Tongue (tissue), 1 donor: ENCODE measurements at regions not wholly inside any gene's neighbourhood (a gene's known extent, or its start where the extent isn't known, plus 50 kb on each side); places are given as distances from the start of the nearest gene placed in this dataset.
"Not testable (repeated sequence)": the region's sequence is repeated elsewhere in the genome, so short reads cannot be mapped to it uniquely, and the experiment has no call there.

Experiments used
- DNase-seq: peaks from one replicate; pipeline ENCODE4 v3.0.0-alpha.2; 2015

DNA sequence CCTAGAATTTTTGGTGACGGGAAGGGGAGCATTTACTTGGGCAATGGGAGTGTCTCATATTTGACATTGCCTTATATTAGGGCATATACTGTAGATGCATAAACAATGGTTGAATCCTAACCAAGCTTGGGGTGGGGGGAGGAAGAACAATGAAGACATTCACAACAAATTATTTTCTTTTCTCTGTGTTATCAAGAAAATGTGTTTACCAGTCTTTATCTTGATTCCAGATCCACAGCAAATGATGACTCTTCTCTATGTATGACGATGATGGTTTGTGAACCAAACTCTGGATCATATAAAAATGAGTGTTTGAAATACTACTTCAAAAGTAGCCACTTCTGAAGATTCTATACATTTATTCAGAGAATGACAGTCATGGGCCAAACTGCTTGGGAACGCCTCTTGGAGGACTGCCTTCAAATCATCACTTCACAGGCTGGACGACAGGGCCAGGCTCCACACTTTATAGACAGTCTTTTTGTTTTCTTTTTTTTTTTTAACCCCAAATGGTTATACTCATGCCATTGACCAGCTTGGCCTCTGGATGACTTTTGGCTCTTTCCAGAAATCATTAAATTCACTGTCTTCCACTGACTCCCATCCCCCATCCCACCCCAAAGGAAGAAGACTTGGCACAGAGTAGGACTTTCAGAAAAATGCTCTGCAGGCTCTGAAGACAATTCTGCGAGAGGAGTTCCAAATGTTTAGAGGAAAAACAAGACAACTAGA is 123.8 kb upstream of the LIFR start:
- no peak for DNase-seq

DNA sequence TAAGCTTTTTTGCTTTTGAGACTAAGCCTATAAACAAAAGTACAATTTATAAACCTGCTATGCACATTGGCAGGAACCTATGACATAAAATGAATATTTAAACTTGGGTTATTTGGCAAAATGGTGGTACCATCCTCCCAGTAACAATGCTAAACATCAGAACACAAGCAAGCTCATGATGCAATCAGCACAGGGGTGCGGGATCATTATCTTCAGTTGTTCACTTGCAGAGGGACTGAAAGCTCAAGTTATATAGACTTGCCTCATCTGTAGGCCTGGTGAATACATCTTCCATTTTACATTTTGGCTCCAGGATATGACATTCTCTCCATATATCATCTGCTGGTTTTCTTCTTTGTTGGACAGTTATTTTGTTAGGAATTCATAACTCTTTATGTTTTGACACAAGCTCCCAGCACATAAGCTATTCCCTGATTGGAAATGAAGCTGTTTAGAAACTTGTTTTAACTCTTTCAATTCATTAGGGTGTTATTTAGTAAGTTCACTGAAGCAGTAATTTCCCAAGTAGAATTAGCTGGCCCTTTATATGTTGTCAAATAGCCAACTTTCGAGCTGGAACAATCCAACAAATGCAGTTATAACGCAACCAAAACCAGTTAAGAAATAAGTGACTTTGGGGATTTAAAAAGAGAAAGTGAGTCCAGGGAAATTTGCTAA is 124.7 kb upstream of the LIFR start:
- DNase-seq: no peak

DNA sequence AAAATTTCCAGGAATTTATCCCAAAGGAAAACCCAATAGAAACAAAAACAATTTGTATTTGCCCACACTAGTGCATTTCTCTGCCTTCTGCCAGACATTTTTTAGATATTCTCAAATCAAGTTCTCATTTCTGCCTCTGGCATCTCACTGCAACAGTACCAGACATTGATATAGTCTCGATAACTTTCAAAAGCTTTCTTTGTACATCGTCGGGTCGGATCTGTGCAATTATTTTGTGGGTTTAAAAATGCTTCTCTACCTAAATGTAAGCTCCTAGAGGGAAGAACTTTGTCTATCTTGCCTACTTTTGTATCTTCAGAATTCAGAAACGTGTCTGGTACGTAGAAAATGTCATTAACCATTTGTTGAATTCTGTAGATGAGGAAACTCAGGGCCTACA is 125.5 kb upstream of the LIFR start:
- no peak for DNase-seq

DNA sequence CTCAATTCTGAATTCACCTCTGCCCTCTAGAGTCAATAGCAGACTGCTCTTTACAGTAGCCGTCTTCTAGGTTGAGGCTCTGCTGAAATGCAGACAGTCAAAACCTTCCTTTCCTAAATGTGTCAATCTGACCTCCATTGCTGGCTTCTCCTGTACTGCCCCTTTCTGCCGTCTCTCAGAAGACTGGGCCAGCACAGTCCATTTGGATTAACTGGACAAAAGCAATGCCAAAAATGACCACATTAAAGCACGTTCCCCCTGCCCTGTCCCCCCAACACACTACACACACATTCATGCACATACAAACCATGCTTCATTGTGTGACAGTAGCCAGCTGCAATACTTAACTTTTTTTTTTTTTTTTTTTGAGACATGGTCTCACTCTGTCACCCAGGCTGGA is 130.2 kb upstream of the LIFR start:
- no peak for DNase-seq

DNA sequence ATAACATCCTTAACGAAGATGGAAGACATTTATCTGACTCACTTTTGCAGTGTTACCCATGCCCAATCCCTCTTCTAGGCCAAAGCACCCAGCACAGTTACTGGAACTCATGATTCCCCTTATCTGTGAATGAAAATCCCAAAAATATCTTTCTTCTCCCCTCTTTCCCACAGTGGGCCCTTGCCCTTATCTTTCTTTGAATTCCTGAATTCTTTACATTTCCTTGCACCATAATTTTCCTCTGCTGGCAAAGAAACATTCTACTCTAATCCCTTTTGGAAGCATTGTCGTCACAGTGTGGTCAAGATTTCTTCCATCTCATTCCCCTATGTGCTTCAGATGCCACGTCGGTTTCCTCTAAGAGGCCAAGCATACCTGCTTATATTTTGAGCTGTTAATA is 135.9 kb upstream of the LIFR start:
- DNase-seq: no peak

DNA sequence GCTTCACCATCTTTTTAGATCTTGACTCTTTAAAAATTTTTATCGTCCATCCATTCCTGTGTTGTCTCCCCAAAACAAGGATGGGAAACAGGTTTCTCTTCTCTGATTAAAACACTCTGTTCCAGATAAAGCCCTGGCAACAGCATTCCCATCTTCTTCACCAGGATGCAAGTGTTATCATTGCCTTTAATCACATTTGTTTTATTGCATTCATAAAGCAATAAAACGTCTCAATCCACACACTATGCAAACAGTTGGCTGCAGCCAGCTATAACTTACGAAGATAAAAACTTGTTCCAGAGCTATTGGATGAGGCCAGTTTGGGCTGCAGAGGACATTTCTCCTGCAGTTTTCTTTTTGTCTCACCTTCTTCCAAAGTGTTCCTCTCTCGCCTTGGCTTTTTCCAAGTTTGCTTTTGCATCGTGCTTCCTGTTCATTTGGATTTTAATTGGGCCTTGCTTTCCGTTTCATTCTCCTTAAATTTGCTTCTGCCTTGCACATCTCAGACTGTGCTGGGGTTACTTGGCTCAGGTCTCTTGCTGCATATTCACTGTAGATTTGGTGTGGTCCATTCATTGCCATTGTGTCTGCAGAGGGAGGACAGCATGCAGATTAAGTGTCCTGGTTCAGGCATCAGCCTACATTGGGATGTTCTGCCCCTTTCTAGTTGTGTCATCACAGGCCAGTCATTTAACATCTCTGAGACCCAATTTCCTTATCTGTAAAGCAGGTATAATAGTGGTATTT is 136.5 kb upstream of the LIFR start:
- DNase-seq: no peak

DNA sequence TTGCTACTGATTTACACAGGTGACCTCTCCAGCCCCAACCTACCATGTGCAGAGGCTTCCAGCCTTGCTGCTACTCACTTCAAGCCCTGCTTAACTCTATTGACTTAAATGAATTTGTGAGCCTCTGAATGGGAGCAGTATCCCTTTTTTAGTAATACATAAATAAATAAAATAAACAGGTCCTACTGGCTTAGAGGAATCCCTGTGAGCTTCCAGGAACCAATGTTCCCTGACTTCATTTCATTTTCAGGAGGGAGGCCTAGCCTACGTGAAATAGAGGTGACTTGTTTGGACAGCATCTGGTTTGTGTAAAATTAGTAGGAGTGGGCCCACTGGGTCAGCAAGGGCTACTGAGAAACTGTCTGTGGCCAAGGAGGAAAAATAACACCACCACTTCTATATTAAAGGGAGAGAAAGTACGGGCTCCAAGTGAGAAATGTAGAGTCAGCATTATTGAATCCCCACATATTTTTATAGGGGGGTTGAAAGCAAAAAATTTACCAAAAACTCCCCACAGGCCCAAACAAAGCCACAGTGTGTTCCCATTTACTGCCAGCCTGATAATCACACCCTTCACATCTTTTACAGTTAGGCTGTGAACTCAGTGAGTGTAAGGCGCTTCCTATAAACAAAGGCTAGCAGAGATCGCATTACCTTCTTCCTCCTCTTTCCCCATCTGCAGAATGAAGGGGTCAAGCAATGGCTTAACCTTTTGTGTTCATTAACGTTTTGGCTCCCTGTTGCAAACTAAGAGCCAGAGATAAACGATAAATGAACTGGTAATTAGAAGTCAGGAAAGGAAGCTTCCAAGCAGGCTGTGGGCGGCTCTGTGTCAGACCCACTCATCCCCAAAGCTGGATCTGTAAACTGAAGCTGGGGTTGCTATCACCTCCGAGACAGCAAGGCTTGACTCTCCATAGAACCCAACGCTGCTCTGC is 138.8 kb upstream of the LIFR start:
- DNase-seq: peak; percentile 47

DNA sequence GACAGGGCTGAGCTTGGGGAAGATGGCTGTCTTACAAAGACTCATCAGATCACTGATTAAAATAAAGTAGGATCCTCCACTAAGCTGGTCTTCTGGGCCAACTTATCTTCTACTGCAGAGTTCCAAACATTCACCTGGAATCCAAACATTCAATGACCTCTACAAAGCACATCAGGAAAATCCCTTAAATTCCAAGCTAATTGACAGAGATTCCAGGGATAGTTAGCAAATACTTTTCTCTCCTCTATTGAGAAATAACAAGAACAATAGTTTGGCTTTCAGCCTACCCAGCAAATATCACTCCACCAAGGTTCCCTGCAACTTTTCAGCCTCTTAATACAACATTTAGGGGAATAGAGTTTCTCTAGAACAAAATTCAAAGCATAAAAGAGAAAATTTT is 140.6 kb upstream of the LIFR start:
- peak; percentile 15 for DNase-seq

DNA sequence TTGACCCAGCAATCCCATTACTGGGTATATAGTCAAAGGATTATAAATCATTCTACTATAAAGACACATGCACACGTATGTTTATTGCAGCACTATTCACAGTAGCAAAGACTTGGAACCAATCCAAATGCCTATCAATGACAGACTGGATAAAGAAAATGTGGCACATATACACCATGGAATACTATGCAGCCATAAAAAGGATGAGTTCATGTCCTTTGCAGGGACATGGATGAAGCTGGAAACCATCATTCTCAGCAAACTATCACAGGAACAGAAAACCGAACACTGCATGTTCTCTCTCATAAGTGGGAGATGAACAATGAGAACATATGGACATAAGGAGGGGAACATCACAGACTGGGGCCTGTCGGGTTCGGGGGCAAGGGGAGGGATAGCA is 140.3 kb upstream of the OSMR start:
- DNase-seq: not testable (repeated sequence)

DNA sequence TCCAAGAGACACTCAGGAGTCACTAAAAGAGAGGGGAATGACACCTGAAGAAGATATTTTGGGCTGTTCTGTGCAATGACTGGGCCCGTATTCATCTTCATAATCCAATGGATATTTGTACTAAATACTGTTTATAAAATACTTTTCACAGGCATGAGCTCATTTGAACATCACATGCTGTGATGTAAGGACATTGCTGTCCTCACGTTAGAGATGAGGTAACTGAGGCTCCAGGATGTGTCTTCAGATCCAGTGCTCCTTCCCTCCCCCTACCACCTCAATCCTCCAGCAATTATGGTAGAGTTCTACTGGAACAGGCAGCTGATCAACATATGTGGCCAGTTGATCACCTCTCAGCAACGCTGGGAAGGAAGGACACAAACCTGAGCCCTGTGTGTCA is 139.4 kb upstream of the OSMR start:
- no peak for DNase-seq

DNA sequence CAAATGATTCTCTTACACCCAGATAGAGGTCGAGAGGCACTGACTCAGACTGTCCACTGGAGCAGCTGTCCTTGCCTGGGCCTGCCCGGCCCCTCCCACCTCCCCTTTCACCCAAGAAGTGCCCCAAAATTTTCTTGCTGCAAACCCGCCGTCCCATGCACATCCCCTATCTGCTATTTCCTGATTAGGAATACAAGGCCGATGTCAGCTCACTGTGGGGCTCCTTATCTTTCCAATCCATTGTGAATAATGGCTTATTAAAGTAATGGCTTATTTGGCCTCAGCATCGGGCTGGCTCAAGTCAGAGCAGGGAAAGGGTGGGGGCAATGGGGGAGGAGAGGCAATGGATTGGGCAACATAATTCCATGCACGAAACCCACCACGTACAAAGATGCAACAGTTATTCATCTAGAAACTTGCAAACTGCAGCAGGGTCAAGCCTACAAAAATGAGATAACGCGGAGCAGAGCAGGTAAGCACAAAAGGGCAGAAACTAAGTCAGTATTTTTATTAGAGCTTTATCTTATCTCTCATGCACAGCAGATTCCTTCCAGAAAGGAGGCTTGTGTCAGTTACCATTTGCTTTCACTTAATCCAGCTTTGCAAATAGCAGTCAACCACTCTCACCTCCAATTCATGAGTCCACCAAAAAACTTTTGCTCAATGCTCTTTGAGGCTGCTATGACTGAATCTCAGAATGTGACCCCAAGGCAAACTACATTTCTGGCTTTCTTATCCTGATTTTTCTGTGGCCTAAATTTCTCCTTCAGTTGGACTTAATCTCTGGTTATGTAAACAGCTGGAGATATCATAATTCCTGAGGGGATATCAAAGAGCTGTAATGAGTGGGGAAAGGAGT is 138.2 kb upstream of the OSMR start:
- DNase-seq: no peak

DNA sequence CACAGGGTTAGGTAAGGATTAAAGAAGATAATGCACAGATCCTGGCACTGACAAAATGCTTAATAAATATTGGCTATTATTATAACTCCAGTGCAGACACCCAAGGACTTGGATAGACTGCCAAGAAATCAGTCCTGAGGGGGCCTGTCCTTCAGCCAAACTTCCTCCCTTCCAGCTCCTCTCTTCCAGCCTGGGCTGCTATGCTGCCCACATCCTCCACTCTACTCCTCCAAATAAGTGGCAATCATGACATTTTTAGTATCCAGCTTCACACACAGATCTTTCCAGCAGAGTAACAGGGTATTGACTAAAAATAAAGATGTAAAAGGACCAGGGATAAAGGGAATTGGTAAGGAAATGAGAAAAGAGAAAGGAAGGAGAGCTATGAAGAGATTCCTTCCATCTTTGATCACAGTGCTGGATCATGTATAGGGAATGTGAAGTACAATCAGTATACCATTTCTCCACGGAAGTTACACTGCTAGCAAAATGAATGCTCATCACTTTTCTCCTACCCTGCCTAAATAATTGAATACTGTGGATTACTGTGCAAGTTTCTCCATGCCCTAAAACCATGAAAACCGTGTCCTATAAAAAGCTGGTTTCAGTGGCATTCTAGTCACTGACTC is 136.0 kb upstream of the OSMR start:
- no peak for DNase-seq

DNA sequence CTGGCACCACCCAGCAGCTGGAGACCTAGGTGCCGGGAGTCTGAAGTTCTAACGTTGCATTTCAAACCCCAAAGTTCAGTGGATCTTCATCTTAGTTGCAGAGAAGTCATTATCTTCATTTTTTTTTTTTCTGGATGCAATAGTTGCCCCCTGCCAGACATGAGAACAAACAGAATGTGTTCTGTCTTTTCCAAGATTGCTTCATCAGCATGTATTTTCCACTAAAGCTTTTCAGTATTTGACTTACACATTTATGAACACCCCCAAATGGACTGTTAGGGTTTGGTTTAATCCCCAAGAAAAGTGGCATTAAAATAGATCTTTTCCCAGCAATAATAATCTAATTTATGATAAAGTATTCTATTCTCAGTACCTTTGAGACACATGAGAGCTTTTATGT is 135.2 kb upstream of the OSMR start:
- no peak for DNase-seq

DNA sequence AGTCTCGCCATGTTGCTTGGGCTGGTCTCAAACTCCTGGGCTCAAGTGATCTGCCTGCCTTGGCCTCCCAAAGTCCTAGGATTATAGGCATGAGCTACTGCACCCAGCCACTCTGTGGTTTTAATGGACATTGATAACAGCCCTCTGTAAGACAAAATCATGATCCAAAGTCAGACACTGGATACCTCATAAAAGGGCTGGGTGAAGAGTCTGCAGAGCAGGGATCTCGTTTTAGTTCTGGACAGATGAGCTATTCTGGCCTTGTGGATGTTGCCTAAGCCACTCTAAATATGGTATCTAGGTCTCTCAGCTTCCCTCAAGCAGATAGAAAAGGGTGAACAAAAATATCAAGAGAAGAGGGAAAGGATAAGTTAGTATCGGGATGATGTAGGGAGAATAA is 133.4 kb upstream of the OSMR start:
- DNase-seq: no peak

DNA sequence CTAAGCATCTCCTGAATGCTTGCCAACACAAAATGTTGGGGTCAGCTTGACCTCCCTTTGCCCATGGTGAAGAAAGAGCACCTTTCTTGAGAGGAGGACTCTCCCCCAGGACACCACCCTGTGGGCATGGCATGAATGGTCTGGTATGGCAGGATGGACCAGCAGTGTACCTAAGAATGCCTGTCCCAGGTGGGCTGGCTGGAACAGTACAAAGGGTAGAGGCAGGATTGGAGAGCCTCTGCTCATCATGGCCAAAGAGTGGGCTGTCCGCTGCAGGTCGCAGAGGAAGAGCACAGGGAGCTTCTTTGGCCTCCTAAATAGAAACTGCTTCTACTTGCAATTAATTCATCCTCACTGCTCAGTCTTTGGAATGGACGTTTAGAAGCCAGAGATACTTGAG is 131.6 kb upstream of the OSMR start:
- DNase-seq: no peak

DNA sequence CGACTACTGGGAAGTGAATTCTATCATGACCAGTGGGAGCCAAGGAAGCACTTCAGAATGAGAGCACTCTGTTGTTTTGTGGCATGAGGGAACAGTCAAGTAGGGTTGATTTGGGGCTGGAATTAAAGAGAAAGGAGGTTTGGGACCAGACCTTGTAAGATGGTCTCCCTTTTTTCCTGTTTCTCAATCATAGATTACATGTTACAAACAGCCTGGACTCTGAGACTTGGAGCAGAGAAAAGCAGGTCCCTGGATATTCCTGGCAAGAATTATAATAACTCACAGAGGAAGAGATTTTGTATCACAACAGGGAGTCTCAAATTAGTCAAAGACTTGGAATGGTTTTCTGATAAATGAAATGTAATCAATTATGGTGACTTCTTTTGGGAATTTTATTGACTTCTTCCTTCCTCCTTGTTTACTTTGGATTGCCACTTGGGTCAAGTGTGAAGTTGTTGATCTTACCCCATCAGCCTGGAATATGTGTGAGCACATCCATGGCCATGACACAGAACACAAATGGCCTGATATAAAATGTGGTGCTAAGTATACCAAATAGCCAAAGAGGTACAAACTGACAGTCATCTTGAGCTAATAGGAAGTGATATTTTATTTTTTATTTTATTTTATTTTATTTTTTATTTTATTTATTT is 131.0 kb upstream of the OSMR start:
- no peak for DNase-seq

DNA sequence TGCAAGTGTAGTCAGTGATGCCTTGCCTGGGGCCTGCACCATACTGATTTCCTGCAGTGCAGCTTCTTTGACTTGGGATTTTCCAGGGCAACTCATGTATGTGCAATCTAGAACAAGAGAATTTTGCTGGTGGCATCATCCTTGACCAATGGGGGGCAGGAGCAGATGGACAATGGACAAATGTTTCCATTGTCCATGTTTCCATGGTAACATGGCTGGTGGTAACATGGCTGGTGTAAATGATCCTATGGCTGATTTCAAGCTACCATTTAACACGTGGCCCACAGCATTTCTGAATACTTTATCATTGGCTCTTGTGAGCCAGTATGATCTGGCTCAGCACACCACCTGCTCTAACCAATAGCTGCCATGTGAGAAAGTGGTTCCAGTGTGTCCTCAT is 130.1 kb upstream of the OSMR start:
- DNase-seq: no peak

DNA sequence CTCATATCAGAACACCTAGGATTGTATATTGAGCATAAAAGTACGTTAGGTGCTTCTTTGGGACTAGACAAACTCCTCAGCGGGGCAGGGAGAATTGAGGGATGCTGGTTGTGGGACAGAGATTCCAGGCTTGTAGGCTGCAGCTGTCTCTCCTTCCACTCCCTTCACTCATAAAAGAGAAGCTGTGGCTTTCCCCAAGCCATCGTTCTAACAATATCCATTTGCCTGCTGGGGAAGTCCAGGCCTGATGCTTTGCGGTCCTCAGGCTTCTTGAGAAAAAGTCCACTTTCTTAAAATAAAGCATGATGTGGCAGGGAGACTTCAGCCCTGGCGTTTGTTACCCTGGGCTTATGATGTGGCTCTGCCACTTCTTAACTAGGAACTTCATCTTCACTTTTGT is 129.3 kb upstream of the OSMR start:
- DNase-seq: no peak

DNA sequence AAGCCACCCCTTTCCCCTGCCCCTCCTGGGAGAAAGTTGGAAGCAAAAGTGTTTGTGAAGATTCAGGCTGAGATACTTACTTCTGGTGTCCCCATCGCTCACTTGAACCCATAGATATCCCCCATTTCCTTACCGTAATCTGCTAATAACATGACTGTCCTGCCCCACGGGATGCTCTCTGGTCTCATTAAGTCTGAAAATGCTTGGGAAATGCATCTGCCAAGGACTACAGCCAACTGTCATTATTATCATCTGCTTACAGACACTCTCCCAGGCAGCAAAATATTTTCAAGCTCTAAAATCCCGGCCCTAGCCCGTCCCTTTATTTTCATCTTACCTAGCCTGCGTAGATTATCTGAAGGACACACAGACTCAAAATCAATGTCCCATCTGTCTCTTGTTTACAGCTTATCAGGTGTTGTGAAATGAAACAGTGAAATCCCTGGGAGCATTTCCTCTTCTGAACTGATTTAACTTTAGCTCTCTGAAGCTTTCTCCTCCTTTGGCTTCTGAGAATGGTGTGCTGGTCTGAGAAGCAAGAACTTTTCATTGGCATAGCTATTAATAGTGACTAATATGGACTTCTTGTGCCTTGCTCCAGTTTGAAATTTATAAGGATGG is 126.9 kb upstream of the OSMR start:
- peak; percentile 29 for DNase-seq

DNA sequence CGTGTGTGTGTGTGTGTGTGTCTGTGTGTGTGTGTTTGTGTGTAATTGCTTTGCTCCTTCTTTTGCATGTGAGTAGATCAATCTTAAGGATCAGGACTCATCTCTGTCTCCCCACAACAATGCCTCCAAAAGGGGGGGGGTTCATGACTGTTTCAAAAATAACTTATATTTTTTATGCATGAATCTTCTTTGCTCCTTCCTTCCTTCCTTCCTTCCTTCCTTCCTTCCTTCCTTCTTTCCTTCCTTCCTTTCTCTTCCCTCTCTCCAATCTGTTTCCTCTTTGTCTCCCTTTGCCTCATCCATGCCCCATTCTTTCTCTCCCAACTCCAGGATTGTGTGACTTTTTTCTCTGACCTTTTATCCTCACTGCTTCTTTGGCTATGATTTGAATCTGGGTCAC is 126.4 kb upstream of the OSMR start:
- DNase-seq: no peak
